ENCODE measurements at regions not wholly inside any gene's neighbourhood (a gene's known extent, or its start where the extent isn't known, plus 50 kb on each side); places are given as distances from the start of the nearest gene placed in this dataset.
"Not testable (repeated sequence)": the region's sequence is repeated elsewhere in the genome, so short reads cannot be mapped to it uniquely, and the experiment has no call there.

DNA sequence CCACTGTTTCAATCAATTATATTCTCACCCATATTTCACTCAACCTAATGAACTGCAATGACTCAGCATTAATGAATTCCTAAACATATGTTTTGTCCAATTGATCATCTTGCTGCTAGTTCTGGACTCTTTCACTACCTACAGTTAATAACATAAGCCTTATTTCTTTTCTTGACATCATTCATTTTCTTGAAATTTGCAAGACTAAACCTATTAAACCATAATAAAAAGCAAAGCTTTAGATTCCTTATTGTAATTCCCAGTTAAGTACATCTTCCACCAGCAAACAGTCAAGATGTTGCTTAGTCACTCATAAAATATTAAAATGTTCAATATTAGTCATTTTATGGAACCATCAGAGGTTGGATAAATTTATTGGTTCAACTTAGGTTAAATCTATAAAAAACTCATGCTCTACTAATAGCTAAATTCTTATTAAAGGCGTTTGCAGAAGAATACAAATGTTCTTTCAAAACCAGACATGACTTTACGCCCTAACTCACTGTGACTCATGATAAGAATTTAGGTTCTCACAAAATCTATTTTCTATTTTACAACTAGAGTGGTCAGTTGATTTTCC lies 599.4 kb downstream of the RNF144A start:
- in situ Hi-C loops (cut with HindIII; ENCODE audit: low sequenced_read_pairs) = loop anchor here (5.0 kb wide), 1 partner anchor 61 kb away; no protein-coding TSS in a partner anchor

DNA sequence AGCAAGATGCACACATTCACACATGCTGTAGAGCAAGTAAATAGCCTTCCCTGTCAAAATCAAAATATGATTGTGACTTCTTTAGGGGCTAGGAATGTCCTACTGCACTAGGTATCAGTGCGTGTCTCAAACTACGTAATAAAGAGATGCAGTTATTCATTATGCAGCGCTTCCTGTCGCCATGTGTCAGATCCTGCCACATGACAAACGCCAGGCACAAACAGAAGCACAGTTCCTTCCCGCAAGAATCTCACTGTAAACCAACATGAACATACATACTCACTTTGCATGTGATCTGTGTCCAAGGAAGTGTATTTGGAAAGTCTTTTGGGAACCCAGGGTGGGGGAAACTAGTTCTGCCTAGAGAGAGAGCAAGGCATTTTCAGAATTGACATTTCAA lies 599.9 kb downstream of the RNF144A start:
- in situ Hi-C loops (cut with HindIII; ENCODE audit: low sequenced_read_pairs) = loop anchor here (5.0 kb wide), 1 partner anchor 60 kb away; no protein-coding TSS in a partner anchor

DNA sequence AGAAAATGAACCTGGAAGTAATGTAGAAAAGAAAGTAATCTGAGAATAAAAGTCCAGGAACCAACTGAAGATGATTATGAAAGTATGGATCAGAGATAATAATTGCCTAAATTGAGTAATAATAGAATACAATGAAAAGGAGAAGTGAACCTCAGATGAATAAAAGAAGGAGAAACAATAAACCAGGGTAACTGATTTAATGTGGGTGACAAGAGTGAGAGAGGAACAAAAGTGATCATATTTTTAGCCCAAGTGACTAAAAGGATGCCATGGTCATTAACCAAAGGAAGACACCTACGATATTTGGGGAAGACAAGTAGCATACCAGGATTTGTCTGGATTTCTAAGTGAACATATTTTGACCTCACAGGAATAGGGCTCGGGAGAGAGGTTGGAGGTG lies 600.6 kb downstream of the RNF144A start:
- in situ Hi-C loops (cut with HindIII; ENCODE audit: low sequenced_read_pairs) = loop anchor here (5.0 kb wide), 1 partner anchor 59 kb away; no protein-coding TSS in a partner anchor

DNA sequence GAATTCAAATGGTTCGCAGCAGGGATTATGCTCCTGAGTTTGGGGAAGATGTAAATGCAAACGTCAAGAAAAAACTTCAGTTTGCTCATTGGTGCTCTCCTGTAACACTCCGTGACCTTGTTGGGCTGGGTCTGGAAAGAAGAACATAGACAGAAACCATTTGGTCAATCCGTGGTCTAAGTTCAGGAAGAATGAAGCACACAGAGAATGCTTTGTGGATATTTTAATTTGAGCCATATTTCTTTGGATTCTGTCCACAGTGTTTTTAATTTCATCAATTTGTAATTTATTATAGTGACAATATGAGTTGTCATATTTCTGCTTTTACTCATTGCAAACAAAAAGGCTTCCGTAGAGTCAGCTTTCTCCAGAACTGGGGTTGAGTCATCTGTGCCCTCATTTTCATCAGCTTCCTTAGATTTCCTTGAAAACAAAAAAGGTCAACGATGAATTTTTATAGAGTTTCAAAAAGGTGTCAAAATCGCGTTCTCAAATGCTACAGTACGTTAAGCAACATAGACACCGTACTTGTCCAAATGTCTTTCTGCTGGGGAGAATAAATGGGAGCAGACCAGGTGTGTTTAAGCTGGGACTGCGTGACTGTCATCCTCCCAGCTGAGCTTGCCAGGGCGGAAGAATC lies 606.4 kb downstream of the RNF144A start:
- in situ Hi-C loops (cut with HindIII; ENCODE audit: low sequenced_read_pairs) = no loop called here

DNA sequence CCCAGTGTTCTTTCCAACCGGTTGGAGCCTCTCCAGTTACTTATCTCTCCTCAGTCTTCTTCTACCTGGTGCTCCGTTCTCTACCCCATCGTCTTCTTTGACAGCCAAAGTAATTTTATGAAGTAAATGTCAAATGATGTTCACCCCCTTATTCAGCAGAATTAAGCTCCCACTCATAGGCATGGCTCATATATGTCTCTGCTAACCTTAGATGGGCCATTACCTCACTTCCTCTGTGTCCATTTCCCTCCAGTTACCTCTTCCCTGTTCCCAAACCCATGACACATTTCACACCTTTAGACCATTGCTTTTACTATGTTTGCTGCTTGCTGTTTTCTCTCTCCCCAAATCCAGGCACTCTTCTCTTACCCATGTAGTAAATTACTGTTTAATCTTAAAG lies 607.0 kb downstream of the RNF144A start:
- in situ Hi-C loops (cut with HindIII; ENCODE audit: low sequenced_read_pairs) = no loop called here

DNA sequence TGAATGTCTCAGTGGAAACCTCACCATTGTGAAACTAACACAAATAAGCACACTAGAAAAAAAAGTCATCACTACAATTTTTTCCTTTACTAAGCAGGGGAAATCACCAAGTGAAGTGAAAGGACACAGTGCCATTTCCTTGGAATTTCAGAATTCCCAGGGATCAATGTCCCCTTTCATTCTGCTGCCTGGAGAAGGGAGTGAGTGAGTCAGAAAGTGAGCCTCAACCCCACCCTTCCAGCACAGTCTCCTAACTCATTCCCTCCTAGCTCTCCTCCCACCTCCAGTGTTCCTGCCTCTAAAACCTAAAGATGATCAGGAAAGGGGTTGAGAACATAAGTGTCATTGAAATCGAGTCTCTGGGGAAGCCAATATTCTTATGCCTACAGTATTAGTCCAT lies 608.5 kb downstream of the RNF144A start:
- in situ Hi-C loops (cut with HindIII; ENCODE audit: low sequenced_read_pairs) = no loop called here

DNA sequence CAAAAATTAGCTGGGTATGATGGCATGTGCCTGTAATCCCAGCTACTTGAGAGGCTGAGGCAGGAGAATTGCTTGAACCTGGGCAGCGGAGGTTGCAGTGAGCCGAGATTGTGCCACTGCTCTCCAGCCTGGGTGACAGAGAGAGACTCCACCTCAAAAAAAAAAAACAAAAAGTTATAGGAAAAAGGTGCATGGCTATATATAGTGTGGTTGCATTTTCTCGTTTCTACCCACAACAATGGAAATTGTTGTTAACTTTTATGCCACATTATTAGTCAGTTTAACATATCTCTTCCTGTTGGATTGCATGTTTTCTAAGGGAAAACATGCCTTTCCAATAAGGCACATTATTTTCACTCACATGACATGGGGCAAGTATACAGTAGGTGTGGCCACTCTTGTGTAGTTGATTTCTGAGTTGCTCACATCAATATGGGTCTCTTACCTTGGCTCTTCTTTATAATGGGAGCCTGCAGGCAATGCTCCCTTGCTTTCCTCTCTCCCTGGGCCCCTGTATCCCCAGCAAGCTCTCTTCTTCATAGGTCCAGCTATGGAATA lies 610.0 kb downstream of the RNF144A start:
- in situ Hi-C loops (cut with HindIII; ENCODE audit: low sequenced_read_pairs) = no loop called here

DNA sequence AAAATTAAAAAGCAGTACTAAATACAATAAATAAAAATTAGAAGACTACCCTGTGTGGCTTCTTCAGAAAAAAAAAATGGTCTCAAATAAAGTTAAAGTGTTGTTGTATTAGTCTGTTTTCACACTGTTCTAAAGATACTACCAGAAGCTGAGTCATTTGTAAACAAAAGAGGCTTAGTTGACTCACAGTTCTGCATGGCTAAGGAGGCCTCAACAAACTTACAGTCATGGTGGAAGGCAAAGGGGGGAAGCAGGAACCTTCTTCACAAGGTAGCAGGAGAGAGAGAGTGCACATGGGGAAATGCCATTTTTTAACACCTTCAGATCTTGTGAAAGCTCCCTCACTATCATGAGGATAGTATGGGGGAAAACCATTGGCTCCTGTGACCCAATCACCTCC lies 612.8 kb downstream of the RNF144A start:
- in situ Hi-C loops (cut with HindIII; ENCODE audit: low sequenced_read_pairs) = no loop called here

DNA sequence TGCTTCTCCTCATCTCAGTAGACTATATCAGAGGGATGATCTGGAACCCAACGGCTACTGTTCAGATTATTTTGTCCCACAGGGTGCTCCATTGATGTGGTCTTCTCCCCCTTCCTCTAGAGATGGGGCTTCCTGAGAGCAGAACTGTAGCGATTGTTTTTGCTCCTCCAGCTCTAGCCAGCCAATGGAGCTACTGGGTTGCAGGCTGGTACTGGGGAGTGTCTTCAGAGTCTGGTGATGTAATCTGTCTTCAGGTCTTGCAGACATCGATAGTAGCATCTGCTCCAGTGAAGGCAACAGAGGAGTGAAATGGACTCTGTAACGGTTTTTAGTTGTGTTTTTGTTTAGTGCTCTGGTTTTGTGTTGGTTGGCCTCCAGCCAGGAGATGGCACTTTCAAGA lies 621.9 kb downstream of the RNF144A start:
- in situ Hi-C loops (cut with HindIII; ENCODE audit: low sequenced_read_pairs) = no loop called here

DNA sequence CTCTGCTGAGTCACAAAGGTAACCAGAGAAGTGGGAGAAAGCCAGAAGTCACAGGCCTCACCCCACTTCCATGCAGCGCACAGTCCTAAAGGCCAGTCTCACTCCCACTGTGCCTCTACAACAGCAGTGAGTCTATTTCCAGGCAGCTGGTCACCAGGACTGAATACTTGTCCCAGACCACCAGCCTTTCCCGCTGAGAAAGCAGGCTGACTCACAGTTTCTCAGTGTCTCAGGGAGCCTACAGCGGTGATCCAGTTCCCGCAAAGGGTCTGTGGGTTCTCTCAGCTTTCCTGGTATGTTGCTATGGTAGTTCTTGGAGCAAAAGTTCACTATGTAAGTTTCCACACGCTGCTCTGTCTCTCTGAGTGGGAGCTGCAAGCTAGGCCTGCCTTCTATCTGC lies 622.5 kb downstream of the RNF144A start:
- in situ Hi-C loops (cut with HindIII; ENCODE audit: low sequenced_read_pairs) = no loop called here

DNA sequence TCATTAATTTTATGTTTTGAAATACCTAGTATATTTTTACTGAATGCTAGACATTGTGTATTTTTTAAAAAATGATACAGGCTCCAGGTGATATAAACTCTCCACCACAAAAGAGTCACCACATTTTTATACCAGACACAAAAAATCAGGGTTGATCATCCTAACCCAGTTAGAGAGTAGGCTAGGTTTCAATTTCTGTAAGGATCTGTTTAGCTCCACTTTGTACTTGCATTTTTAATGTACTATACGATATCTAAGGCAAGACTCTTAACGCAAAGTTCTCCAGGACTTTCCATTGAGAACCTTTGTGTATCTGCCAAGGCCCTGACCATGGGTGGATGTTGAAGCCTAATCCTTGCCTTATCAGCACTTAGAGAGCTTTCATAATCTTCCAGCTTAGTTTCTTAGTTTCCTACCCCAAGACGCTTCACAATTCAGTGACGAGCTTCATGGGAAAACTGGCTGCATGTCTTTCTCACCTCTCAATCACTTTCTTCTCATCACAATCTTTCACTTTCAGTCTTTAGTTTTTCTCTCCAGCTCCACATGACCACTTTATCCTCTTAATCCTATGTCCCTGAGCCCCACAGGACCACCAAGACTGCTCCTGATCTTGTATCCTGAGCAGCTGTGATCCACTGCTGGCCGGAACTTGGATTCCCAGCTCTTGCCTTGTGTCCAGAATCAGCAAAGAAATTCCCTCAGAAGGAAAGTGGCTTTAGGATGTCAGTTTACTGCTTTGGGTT lies 635.8 kb downstream of the RNF144A start:
- in situ Hi-C loops (cut with HindIII; ENCODE audit: low sequenced_read_pairs) = no loop called here

DNA sequence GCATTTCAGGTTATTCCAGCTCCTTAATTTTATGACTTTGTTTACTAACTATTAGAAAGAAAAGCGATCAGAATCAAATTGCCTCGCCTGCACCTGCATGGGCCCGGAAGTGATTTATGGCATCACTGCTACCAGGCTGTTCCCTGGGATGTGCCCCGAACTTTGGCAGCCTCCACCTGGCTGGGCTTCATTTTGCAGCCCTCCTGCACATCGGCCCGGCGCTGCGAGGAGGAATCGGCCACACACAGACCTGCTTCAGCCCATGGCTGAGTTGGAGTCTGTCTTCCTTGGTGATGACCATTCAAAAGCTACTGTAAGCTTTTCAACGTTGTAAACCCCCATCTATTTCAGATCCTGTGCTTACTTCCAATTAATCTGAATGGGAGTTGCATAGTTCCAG lies 638.0 kb downstream of the RNF144A start:
- in situ Hi-C loops (cut with HindIII; ENCODE audit: low sequenced_read_pairs) = no loop called here

DNA sequence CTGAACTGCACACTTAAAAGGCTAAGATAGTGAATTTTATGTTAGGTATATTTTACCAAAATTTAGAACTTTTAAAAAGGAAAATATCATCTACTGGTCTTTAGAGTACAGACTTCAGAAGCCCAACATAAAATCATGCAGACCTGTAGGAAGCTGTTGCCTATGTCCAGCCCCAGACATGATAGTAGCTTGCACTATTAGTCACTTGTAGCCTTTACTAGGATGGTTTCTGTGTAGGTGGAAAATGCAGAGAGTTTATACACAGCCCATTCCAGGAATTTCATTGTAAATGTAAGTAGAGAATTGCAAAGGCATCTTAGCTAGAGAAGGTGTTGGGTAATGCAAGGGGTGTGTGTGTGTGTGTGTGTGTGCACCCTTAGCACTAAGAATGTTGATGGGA lies 640.2 kb downstream of the RNF144A start:
- in situ Hi-C loops (cut with HindIII; ENCODE audit: low sequenced_read_pairs) = no loop called here

DNA sequence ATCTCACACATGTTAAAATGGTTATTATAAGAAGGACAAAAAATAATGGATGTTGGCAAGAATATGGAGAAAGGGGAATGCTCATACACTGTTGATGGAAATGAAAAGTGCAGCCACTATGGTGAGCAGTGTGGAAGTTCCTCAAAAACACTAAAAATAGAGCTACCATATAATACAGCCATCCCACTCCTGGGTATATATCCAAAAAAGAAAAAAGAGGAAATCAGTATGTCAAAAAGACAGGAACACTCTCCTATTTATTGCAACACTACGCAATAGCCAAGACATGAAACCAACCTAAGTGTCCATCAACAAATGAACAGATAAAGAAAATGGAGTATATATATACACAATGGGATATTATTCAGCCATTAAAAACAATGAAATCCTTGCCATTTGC lies 642.6 kb downstream of the RNF144A start:
- in situ Hi-C loops (cut with HindIII; ENCODE audit: low sequenced_read_pairs) = no loop called here

DNA sequence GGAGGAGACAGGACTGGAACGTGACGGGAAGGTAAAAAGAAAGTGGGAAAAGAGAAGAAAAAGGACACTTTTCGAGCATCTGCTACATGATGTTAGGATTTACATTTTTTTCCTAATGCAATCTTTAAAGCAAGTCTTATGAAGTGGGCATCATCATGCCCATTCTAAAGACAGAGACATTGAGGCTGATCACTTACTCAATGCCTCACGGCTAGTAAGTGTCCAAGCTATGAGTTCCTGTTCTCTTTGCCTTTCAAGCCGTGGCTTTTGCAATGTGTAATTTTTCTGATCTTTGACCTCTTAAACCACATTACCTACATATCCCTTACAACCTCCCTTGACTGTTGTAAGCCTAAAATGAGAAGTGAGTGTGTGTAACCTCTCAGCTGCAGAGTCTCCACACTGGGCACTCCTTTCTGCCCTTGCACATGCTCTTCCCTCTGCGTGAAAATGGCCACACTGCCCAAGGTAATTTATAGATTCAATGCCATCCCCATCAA lies 649.2 kb downstream of the RNF144A start:
- in situ Hi-C loops (cut with HindIII; ENCODE audit: low sequenced_read_pairs) = no loop called here

DNA sequence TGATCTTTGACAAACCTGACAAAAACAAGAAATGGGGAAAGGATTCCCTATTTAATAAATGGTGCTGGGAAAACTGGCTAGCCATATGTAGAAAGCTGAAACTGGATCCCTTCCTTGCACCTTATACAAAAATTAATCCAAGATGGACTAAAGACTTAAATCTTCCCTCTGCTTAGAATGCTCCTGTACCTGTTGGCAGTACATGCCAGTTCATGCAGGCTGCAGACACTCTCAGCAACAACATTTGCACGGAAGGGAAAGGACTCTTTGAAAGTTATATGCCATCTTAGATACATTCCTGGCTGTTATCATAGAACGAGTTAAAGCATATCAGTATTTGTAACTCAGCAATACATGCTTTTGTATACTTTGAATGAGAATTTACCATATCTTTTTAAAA lies 649.9 kb downstream of the RNF144A start:
- in situ Hi-C loops (cut with HindIII; ENCODE audit: low sequenced_read_pairs) = not testable (repeated sequence)

DNA sequence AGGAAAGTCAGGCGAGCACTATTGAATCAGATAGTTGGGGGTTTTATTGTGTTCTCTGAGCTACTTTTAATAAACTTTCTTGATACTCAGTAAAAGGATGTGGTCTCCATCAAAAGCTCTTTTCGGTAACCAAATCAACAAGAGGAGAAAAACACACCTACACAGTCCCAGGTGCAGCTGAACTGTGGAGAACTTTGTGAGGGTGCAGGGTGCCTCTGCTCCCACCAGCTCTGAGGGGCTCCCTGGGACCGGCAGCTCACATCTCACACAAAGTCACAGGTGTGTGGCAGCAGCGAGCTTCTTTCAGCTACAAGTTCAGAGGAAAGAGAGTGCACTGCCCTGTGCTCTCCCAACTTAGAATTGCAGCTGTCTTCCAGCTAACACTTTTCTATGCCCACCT lies 650.4 kb downstream of the RNF144A start:
- in situ Hi-C loops (cut with HindIII; ENCODE audit: low sequenced_read_pairs) = no loop called here

DNA sequence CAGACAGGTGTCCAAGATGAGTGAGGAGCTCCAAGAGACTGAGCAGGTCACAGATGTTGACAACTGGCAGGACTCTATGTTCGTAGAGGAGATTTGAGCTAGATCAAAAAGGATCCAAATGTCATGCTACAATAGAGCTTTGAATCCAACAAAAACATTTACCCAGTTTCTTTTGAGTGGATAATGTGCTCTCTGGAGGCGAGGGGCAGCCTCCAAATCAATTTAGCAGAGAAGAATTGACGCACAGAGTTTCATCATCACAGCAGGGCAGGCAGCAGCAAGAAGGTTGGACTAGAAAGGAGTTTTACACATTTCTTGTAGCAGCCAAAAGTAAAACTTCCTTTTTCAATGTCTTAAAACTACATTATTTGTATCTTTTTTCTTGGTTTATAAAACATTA lies 653.0 kb downstream of the RNF144A start:
- in situ Hi-C loops (cut with HindIII; ENCODE audit: low sequenced_read_pairs) = no loop called here

DNA sequence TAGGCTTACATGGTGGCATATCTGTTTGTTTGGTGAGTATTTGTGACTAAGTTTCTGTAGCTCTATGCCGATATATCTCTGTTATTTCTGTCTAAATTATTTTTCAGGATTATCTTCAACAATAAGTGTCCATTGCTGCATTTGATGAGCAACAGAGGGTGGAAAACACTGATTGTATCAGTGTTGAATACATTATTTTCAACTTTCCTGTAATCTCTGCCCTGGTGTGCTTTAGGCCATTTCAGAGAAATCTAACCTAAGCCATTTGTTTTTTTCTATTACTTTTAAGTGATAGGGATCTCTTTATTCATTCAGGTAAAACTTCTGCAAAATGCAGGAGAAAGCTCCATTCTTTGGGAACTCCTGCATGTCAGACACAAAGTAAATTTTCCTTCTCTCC lies 654.5 kb downstream of the RNF144A start:
- in situ Hi-C loops (cut with HindIII; ENCODE audit: low sequenced_read_pairs) = no loop called here

DNA sequence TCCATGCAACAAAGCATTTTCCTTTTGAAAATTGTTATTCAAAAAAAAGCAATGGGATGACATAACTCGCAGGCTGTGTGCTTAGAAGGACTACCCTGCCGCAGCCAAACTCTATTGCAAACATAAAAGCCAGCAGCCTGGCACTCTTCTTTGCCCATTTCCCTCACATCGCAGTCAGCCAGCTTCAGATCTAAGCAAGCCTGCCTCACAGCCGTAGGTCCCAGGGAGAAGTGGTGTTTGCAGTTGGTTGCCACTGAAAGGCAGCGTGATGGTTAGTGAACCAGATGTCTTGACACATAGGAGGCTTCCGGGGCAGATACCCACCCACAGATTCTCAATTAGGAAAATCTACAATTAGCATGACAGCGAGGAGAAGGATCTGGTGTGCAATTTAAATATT lies 655.2 kb downstream of the RNF144A start:
- in situ Hi-C loops (cut with HindIII; ENCODE audit: low sequenced_read_pairs) = no loop called here

DNA sequence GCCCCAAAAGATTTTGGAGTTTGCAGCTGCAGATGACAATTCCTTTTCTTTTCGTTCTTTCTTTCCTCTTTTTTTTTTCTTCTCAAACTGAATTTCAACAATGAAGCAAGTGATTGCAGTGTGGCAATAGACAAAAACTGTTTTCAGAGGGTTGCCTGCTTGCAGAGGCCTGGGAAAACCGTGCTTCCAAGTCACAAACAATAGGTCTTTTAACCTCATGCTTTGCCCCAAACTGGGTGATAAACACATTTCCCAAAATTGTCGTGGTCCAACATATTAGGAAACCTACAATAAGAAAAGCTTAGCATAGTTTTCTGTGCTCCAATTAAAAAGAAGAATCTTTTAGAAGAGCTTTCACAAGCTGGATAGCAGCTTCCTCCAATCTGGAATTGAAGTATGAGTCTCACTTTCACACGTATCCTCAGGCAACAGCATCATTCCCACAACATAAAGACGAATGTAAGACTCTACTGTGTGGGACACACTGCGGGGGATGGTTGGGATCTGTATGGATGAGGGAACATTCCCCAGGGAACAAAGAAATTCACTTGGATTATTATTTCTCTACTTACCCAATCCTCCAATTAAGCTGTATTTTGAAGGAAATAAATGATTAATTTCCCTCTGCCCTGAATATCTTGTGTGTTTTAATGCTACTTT lies 656.1 kb downstream of the RNF144A start:
- in situ Hi-C loops (cut with HindIII; ENCODE audit: low sequenced_read_pairs) = no loop called here
